GM19397 (cell line): ENCODE measurements at regions not wholly inside any gene's neighbourhood (a gene's known extent, or its start where the extent isn't known, plus 50 kb on each side); places are given as distances from the start of the nearest gene placed in this dataset.

Experiments
- ATAC-seq: cut with Tn5 transposase; IDR thresholded peaks from one replicate; pipeline ENCODE4 v1.9.1; 2021; ENCODE audit warnings: mild to moderate bottlenecking, moderate library complexity; ENCODE audit not compliant: unreplicated experiment

GRCh38 chr1:218226005-218226404 lies 59.1 kb upstream of the RRP15 start:
- ATAC-seq: no peak
